ENCODE measurements at regions not wholly inside any gene's neighbourhood (a gene's known extent, or its start where the extent isn't known, plus 50 kb on each side); places are given as distances from the start of the nearest gene placed in this dataset.

- no peak for DNase-seq
These were observed 56.1 kb upstream of the DLGAP1 start for GRCh38 chr18:4511166-4511565.

- no peak for DNase-seq
These were observed 55.6 kb upstream of the DLGAP1 start for GRCh38 chr18:4510711-4511110.

- no peak for DNase-seq
These were observed 55.1 kb upstream of the DLGAP1 start for GRCh38 chr18:4510160-4510559.
